LNCAP (cell line): ENCODE measurements at regions not wholly inside any gene's neighbourhood (a gene's known extent, or its start where the extent isn't known, plus 50 kb on each side); places are given as distances from the start of the nearest gene placed in this dataset.

Experiments
- CTCF ChIP-seq: fragments of 450-650 bp; IDR thresholded peaks from 2 replicates; pipeline ENCODE4 v1.5.1; 2017; ENCODE audit warnings: mild to moderate bottlenecking

DNA sequence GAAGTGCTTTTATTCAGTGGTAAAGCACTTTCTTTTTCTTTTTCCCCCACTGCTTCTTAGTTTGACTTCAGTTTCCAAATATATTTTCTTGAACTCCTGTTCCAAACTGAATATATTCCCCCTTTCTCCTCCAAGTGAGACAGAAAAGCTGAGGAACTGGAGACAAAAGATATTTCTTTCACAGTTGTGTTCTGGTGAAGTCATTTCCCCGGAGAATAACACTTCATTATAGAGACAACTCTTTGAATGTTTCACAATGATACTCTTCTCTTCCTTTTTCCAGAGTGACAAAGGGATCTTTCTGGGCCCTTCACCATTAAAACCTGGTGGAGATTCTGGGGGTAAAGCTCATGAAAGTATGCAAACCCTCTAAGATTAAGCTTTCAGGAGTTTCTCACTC is 860.8 kb upstream of the SLITRK5 start:
- TF ChIP-seq CTCF: no peak

- no peak for TF ChIP-seq CTCF
Measured at GRCh38 chr13:86813198-86813597, 858.0 kb upstream of the SLITRK5 start.

- no peak for TF ChIP-seq CTCF
Measured at GRCh38 chr13:86825410-86825809, 845.8 kb upstream of the SLITRK5 start.

GRCh38 chr13:86826232-86826631 is 844.9 kb upstream of the SLITRK5 start:
- TF ChIP-seq CTCF: no peak

- TF ChIP-seq CTCF: no peak
Measured at GRCh38 chr13:86830046-86830445, 841.1 kb upstream of the SLITRK5 start.

DNA sequence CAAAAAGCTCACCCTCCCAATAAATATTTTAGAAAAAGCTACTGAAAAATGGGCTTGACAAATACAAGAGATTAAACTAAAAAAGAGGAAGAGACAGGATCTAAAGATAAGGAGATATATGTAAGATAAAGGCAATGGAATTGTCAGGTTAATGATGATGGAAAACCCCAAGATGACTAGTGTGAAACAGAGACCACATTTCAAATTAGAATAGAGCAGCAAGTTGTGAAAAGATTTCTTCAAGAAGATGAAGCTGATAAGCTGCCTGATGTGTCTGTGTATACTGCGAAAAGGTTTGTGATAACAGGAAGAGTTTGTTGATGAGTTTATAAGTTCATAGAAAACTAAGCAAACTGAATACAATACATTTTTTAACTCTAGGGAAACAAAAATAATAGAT is 840.1 kb upstream of the SLITRK5 start:
- TF ChIP-seq CTCF: no peak

GRCh38 chr13:86838411-86839120 is 832.6 kb upstream of the SLITRK5 start:
- no peak for TF ChIP-seq CTCF

DNA sequence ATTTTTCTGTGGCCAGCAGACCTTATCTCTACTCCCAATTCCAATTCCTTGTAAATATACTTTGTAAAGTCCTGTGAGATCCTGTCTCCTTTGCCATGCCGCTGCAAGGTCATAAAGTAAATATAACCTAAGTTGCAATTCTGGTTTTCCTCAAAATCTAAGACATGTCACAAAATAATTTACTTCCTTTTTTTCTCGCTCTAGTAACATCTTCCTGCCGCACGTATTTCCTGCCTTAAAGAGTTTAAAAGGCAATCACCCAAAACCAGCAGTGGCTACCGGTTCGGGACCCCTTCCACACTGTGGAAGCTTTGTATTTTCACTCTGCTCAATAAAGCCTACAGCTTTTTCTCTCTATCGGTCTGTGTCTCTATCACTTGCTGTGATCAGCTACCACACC is 832.0 kb upstream of the SLITRK5 start:
- no peak for TF ChIP-seq CTCF
